ENCODE measurements at regions not wholly inside any gene's neighbourhood (a gene's known extent, or its start where the extent isn't known, plus 50 kb on each side); places are given as distances from the start of the nearest gene placed in this dataset.
A peak's percentile ranks its signal among the peaks of the same experiment; 100 is the strongest.

DNA sequence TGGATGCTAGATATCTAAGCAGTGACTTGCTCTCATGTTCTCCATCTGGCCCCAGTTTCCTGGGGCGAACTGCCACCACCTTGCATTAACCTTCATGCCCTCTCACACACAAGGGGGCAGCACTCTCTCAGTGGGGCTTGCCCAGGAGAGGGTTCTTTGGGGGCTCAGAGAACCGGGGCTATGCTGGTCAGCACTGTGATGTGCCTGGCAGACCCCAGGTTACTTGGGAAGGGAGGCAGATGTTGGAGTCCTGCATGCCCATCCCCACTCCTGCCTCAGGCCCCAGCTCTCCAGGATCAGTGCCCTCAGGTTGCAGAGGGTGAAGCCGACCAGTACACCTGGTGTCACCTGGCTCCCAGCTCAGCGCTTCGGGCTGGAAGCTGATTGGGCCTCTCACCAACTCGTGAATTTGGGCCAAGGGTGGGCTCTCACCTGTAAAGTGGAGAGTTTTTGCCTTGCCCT, 396.2 kb upstream of the HS6ST1 start:
- Histone ChIP-seq H3K27ac (ENCODE audit: extremely low read depth, low read depth, low read length) (no peak overlapping the region), H3K36me3 (ENCODE audit: control insufficient read depth, insufficient read depth, low read length) (no peaks in the 10 kb centered on the region), H3K27me3 (ENCODE audit: control insufficient read depth in 2 of 2, insufficient read depth in 2 of 2, low read length in 2 of 2) (no peaks in the 10 kb centered on the region; a peak in 1 of 5 replicates), H4K20me1 (replicated peaks; ENCODE audit: control insufficient read depth, insufficient read depth, low read length) (no peaks in the 10 kb centered on the region), H3K79me2 (ENCODE audit: control insufficient read depth, insufficient read depth, low read length) (no peaks in the 10 kb centered on the region), H3K4me2 (ENCODE audit: insufficient read depth, low read length) (no peak overlapping the region), H3K9ac (ENCODE audit: insufficient read depth in 1 of 2, low read depth in 2 of 2, low read length in 2 of 2) (no peak overlapping the region), H3K4me3 (no peak overlapping the region), H3K9me1 (ENCODE audit: control insufficient read depth, insufficient read depth, low read length) (no peaks in the 10 kb centered on the region), H3K9me3 (replicated peaks; ENCODE audit: control insufficient read depth, insufficient read depth, low read depth, low read length) (no peaks in the 10 kb centered on the region), H3K4me1 (replicated peaks in 1 of 2; ENCODE audit: control insufficient read depth in 2 of 2, insufficient read depth in 2 of 2, low read length in 2 of 2) (no peaks in the 10 kb centered on the region), H2AFZ (ENCODE audit: low read depth, low read length) (no peak overlapping the region)
- no peak for FAIRE-seq
- CTCF ChIA-PET (ENCODE audit: low intra/inter-chr PET ratio), result no interaction called here
- no peak for ATAC-seq
- WGBS (ENCODE audit: insufficient coverage, low coverage, missing lambda C conversion rate), result 0% methylated on average over 4 of the region's 6 CpGs
- intact Hi-C loops (cut with micrococcal nuclease) (no loop called here), in situ Hi-C loops (cut with MboI) (no loop called here)
- DNase-seq (ENCODE audit: extremely low read depth in 1 of 4, low spot score in 3 of 4), result no peak
- no TSS peak for BruUV-seq (replicated peaks)
- POLR2A ChIA-PET, result no interaction called here
- no peak for TF ChIP-seq ZNF354B (CRISPR knock-in tag; IDR thresholded peaks at IDR 0.05)
- no peak for TF ChIP-seq SIX5 (IDR thresholded peaks at IDR 0.05; ENCODE audit: borderline replicate concordance in 1 of 2, insufficient read depth in 1 of 2, low read depth in 1 of 2, low read length in 2 of 2)
- no peak for TF ChIP-seq FOXA3 (CRISPR knock-in tag; conservative IDR thresholded peaks at IDR 0.05 in 1 of 2, IDR thresholded peaks at IDR 0.05 in 1 of 2)
- no peak for TF ChIP-seq POLR2AphosphoS5 (IDR thresholded peaks at IDR 0.05; ENCODE audit: control insufficient read depth, insufficient read depth, low read depth, low read length)
- no peak for TF ChIP-seq MAFF (IDR thresholded peaks at IDR 0.05; ENCODE audit: low read length)
- no peak for TF ChIP-seq RB1 (IDR thresholded peaks at IDR 0.05; ENCODE audit: low read depth)
- TF ChIP-seq, protein P1, sequence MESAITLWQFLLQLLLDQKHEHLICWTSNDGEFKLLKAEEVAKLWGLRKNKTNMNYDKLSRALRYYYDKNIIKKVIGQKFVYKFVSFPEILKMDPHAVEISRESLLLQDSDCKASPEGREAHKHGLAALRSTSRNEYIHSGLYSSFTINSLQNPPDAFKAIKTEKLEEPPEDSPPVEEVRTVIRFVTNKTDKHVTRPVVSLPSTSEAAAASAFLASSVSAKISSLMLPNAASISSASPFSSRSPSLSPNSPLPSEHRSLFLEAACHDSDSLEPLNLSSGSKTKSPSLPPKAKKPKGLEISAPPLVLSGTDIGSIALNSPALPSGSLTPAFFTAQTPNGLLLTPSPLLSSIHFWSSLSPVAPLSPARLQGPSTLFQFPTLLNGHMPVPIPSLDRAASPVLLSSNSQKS (CRISPR knock-in tag; IDR thresholded peaks at IDR 0.05), result no peak
- TF ChIP-seq RNF2 (IDR thresholded peaks at IDR 0.05), result no peak
- TF ChIP-seq RAD21 (CRISPR knock-in tag; conservative IDR thresholded peaks at IDR 0.05 in 1 of 2, IDR thresholded peaks at IDR 0.05 in 1 of 2), result 0 out of 4 replicates have a peak, but pooled peaks of 1 of the 2 experiments have one; percentile 9
- no peak for TF ChIP-seq ZFP30 (CRISPR knock-in tag; IDR thresholded peaks at IDR 0.05; ENCODE audit: borderline replicate concordance)
- no peak for TF ChIP-seq XRCC3 (IDR thresholded peaks at IDR 0.05)
- TF ChIP-seq, protein P2, sequence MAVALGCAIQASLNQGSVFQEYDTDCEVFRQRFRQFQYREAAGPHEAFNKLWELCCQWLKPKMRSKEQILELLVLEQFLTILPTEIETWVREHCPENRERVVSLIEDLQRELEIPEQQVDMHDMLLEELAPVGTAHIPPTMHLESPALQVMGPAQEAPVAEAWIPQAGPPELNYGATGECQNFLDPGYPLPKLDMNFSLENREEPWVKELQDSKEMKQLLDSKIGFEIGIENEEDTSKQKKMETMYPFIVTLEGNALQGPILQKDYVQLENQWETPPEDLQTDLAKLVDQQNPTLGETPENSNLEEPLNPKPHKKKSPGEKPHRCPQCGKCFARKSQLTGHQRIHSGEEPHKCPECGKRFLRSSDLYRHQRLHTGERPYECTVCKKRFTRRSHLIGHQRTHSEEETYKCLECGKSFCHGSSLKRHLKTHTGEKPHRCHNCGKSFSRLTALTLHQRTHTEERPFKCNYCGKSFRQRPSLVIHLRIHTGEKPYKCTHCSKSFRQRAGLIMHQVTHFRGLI (CRISPR knock-in tag; IDR thresholded peaks at IDR 0.05), result no peak
- TF ChIP-seq, protein P3, sequence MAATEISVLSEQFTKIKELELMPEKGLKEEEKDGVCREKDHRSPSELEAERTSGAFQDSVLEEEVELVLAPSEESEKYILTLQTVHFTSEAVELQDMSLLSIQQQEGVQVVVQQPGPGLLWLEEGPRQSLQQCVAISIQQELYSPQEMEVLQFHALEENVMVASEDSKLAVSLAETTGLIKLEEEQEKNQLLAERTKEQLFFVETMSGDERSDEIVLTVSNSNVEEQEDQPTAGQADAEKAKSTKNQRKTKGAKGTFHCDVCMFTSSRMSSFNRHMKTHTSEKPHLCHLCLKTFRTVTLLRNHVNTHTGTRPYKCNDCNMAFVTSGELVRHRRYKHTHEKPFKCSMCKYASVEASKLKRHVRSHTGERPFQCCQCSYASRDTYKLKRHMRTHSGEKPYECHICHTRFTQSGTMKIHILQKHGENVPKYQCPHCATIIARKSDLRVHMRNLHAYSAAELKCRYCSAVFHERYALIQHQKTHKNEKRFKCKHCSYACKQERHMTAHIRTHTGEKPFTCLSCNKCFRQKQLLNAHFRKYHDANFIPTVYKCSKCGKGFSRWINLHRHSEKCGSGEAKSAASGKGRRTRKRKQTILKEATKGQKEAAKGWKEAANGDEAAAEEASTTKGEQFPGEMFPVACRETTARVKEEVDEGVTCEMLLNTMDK (IDR thresholded peaks at IDR 0.05; ENCODE audit: borderline replicate concordance, insufficient read depth, low read depth, low read length, poor library complexity, severe bottlenecking), result peak; percentile 64
- TF ChIP-seq, protein P4, sequence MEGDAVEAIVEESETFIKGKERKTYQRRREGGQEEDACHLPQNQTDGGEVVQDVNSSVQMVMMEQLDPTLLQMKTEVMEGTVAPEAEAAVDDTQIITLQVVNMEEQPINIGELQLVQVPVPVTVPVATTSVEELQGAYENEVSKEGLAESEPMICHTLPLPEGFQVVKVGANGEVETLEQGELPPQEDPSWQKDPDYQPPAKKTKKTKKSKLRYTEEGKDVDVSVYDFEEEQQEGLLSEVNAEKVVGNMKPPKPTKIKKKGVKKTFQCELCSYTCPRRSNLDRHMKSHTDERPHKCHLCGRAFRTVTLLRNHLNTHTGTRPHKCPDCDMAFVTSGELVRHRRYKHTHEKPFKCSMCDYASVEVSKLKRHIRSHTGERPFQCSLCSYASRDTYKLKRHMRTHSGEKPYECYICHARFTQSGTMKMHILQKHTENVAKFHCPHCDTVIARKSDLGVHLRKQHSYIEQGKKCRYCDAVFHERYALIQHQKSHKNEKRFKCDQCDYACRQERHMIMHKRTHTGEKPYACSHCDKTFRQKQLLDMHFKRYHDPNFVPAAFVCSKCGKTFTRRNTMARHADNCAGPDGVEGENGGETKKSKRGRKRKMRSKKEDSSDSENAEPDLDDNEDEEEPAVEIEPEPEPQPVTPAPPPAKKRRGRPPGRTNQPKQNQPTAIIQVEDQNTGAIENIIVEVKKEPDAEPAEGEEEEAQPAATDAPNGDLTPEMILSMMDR (IDR thresholded peaks at IDR 0.05 in 2 of 3, conservative IDR thresholded peaks at IDR 0.05 in 1 of 3; ENCODE audit: insufficient read depth in 2 of 3, low read depth in 1 of 3, low read length in 3 of 3), result peak in 2 of 3 experiments; percentile 7 to 26; a peak in 1 of 6 replicates
- no peak for TF ChIP-seq CEBPG (CRISPR knock-in tag; IDR thresholded peaks at IDR 0.05)
- TF ChIP-seq CEBPG (tag; conservative IDR thresholded peaks at IDR 0.05 in 1 of 2, IDR thresholded peaks at IDR 0.05 in 1 of 2), result no peak
